A549 (cell line): ENCODE measurements at regions not wholly inside any gene's neighbourhood (a gene's known extent, or its start where the extent isn't known, plus 50 kb on each side); places are given as distances from the start of the nearest gene placed in this dataset.

ENCODE experiments used
- ATAC-seq, 2 experiments: fragments of 200-7000 bp in 1 of 2; fragments of >200 bp in 1 of 2; cut with Nextera tagmentation in 1 of 2; cut with Tn5 transposase in 1 of 2; 3 replicates each; pipeline versions ENCODE4 v1.8.0 to v1.9.1; 2018 to 2020; ENCODE audit warnings: mild to moderate bottlenecking in 1 of 2, moderate library complexity in 1 of 2
- CTCF ChIA-PET: fragments of 300-600 bp; sonication (Branson Sonifier 250); formaldehyde crosslinking; extraction: SDS; loops from one replicate; lab custom pipeline; 2021; ENCODE audit warnings: antibody characterized with exemption, inconsistent platforms; lab: Yijun Ruan, JAX
- POLR2A ChIA-PET: fragments of 350-600 bp; formaldehyde crosslinking; extraction: SDS; loops from one replicate; lab custom pipeline; 2021; ENCODE audit warnings: antibody characterized with exemption, inconsistent platforms; lab: Yijun Ruan, JAX
- DNase-seq, 2 experiments: peaks; one replicate each; pipeline versions ENCODE4 v3.0.0 to v3.0.0-alpha.2; 2011 to 2016; ENCODE audit warnings: low read depth in 1 of 2, low spot score in 1 of 2
- FAIRE-seq: peaks from 2 replicates; lab custom pipeline; 2011; peaks lifted over from hg19 to GRCh38; lab: Jason Lieb, UNC
- H3K27ac ChIP-seq, 2 experiments: fragments of >200 bp; sonication (Bioruptor Twin); formaldehyde crosslinking; 3 replicates each; pipeline ENCODE4 v1.5.1; 2016 to 2017
- H3K4me1 ChIP-seq: fragments of >200 bp; sonication (Bioruptor Twin); formaldehyde crosslinking; 3 replicates; pipeline ENCODE4 v1.6.1; 2016
- H3K4me2 ChIP-seq: fragments of >200 bp; sonication (Bioruptor Twin); formaldehyde crosslinking; 3 replicates; pipeline ENCODE4 v1.6.1; 2016
- H3K4me3 ChIP-seq: fragments of >200 bp; sonication (Bioruptor Twin); formaldehyde crosslinking; 3 replicates; pipeline ENCODE4 v1.5.1; 2016
- H3K9me3 ChIP-seq: fragments of >200 bp; sonication (Bioruptor Twin); formaldehyde crosslinking; 3 replicates; pipeline ENCODE4 v1.6.1; 2016
- BCL3 ChIP-seq: fragments of >200 bp; sonication (Bioruptor Twin); formaldehyde crosslinking; IDR thresholded peaks from 3 replicates; pipeline ENCODE4 v1.6.1; 2016
- BHLHE40 ChIP-seq: IDR thresholded peaks from 2 replicates; pipeline ENCODE4 v1.6.1; 2012; ENCODE audit warnings: low read depth, low read length, inconsistent platforms
- CBX2 ChIP-seq: fragments of 200-600 bp; sonication (generic); IDR thresholded peaks from 2 replicates; pipeline ENCODE4 v1.6.1; 2016; ENCODE audit warnings: low read depth, mild to moderate bottlenecking, borderline replicate concordance
- CHD2 ChIP-seq: fragments of 150-350 bp; IDR thresholded peaks from 2 replicates; pipeline ENCODE4 v1.6.1; 2014; ENCODE audit warnings: low read length; ENCODE audit not compliant: partially characterized antibody
- CHD4 ChIP-seq: fragments of 200-600 bp; sonication (generic); IDR thresholded peaks from 2 replicates; pipeline ENCODE4 v1.6.1; 2016; ENCODE audit warnings: antibody characterized with exemption, mild to moderate bottlenecking, borderline replicate concordance
- EHMT2 ChIP-seq: fragments of 200-600 bp; sonication (generic); IDR thresholded peaks from 2 replicates; pipeline ENCODE4 v1.6.1; 2016; ENCODE audit warnings: antibody characterized with exemption, low read depth, mild to moderate bottlenecking, moderate library complexity
- EP300 ChIP-seq, 2 experiments: fragments of >200 bp; sonication (Bioruptor Twin); formaldehyde crosslinking; IDR thresholded peaks; 2 replicates in 1 of 2; 3 replicates in 1 of 2; pipeline ENCODE4 v1.6.1; 2016 to 2017
- ESRRA ChIP-seq: fragments of 150-350 bp; IDR thresholded peaks from 2 replicates; pipeline ENCODE4 v1.6.1; 2014; ENCODE audit warnings: mild to moderate bottlenecking, low read length, borderline replicate concordance
- FOSB ChIP-seq: fragments of 250-450 bp; sonication (Bioruptor Pico); IDR thresholded peaks from 2 replicates; pipeline ENCODE4 v1.5.0; 2020; ENCODE audit warnings: mild to moderate bottlenecking, moderate library complexity
- FOSL2 ChIP-seq, 2 experiments: fragments of 450-650 bp in 1 of 2; fragments of >200 bp in 1 of 2; sonication (Bioruptor Twin) in 1 of 2; formaldehyde crosslinking; IDR thresholded peaks; 2 replicates each; pipeline versions ENCODE4 v1.5.0 to v1.6.1; 2016 to 2020; ENCODE audit warnings: mild to moderate bottlenecking in 1 of 2, moderate library complexity in 1 of 2
- GATA3 ChIP-seq: IDR thresholded peaks from 2 replicates; pipeline ENCODE4 v1.6.1; 2012; ENCODE audit warnings: borderline replicate concordance
- HDAC2 ChIP-seq: fragments of 200-600 bp; sonication (generic); IDR thresholded peaks from 2 replicates; pipeline ENCODE4 v1.6.1; 2016
- HEYL ChIP-seq: fragments of 250-450 bp; sonication (Bioruptor Pico); IDR thresholded peaks from 2 replicates; pipeline ENCODE4 v1.8.0; 2021; ENCODE audit warnings: mild to moderate bottlenecking, moderate library complexity
- HMGXB4 ChIP-seq: fragments of 250-450 bp; sonication (Bioruptor Pico); IDR thresholded peaks from 2 replicates; pipeline ENCODE4 v1.5.0; 2021; ENCODE audit warnings: mild to moderate bottlenecking, moderate library complexity, borderline replicate concordance
- KDM1A ChIP-seq: fragments of 200-600 bp; sonication (generic); IDR thresholded peaks from 2 replicates; pipeline ENCODE4 v1.6.1; 2016; ENCODE audit warnings: low read depth, mild to moderate bottlenecking
- MAFK ChIP-seq: fragments of 450-650 bp; IDR thresholded peaks from 2 replicates; pipeline ENCODE4 v1.6.1; 2014; ENCODE audit not compliant: partially characterized antibody
- MAZ ChIP-seq: fragments of 150-350 bp; IDR thresholded peaks from 2 replicates; pipeline ENCODE4 v1.6.1; 2014; ENCODE audit warnings: antibody characterized with exemption, low read depth, low read length, borderline replicate concordance
- NPAS2 ChIP-seq: fragments of 250-450 bp; sonication (Bioruptor Pico); IDR thresholded peaks from 2 replicates; pipeline ENCODE4 v1.8.0; 2022; ENCODE audit warnings: mild to moderate bottlenecking, moderate library complexity, borderline replicate concordance
- PHF8 ChIP-seq: fragments of 200-600 bp; sonication (generic); IDR thresholded peaks from 2 replicates; pipeline ENCODE4 v1.6.1; 2016; ENCODE audit warnings: low read depth, mild to moderate bottlenecking, antibody characterized with exemption, moderate library complexity, borderline replicate concordance
- POLR2A ChIP-seq: IDR thresholded peaks from 2 replicates; pipeline ENCODE4 v1.6.1; 2012; ENCODE audit warnings: mild to moderate bottlenecking, low read length
- RFX5 ChIP-seq: fragments of 450-650 bp; IDR thresholded peaks from 2 replicates; pipeline ENCODE4 v1.7.1; 2014; ENCODE audit warnings: antibody characterized with exemption, mild to moderate bottlenecking, moderate library complexity
- SREBF2 ChIP-seq: fragments of 450-650 bp; IDR thresholded peaks from 2 replicates; pipeline ENCODE4 v1.6.1; 2014; ENCODE audit warnings: mild to moderate bottlenecking, moderate library complexity
- TFCP2L1 ChIP-seq: fragments of 250-450 bp; sonication (Bioruptor Pico); IDR thresholded peaks from 2 replicates; pipeline ENCODE4 v1.5.0; 2021; ENCODE audit warnings: mild to moderate bottlenecking
- TP53 ChIP-seq: fragments of 250-450 bp; sonication (Bioruptor Pico); IDR thresholded peaks from 2 replicates; pipeline ENCODE4 v1.5.0; 2021; ENCODE audit warnings: mild to moderate bottlenecking, moderate library complexity
- ZC3H11A ChIP-seq: fragments of 450-650 bp; IDR thresholded peaks from 2 replicates; pipeline ENCODE4 v1.6.1; 2014; ENCODE audit warnings: antibody characterized with exemption, mild to moderate bottlenecking
- ZFP36 ChIP-seq: fragments of 450-650 bp; IDR thresholded peaks from 2 replicates; pipeline ENCODE4 v1.6.1; 2014; ENCODE audit warnings: borderline replicate concordance; ENCODE audit not compliant: partially characterized antibody
- ZSCAN20 ChIP-seq: fragments of 250-450 bp; sonication (Bioruptor Pico); IDR thresholded peaks from 2 replicates; pipeline ENCODE4 v1.8.0; 2022; ENCODE audit warnings: mild to moderate bottlenecking, moderate library complexity
- WGBS: methylation state at CpG from one replicate; pipeline ENCODE4 v1.1.6; 2017; ENCODE audit errors: missing lambda C conversion rate; 5-methylcytosine and 5-hydroxymethylcytosine counted together
- TF ChIP-seq, protein P1 (sequence below): fragments of 250-450 bp; sonication (Bioruptor Pico); IDR thresholded peaks from 2 replicates; pipeline ENCODE4 v1.5.0; 2020; ENCODE audit warnings: low read depth, mild to moderate bottlenecking, moderate library complexity
- TF ChIP-seq, protein P2 (sequence below): IDR thresholded peaks from 2 replicates; pipeline ENCODE4 v1.6.1; 2012
- TF ChIP-seq, protein P3 (sequence below): fragments of 150-350 bp; IDR thresholded peaks from 2 replicates; pipeline ENCODE4 v1.6.1; 2014; ENCODE audit warnings: low read depth, mild to moderate bottlenecking, low read length
- TF ChIP-seq, protein P4 (sequence below): IDR thresholded peaks from 2 replicates; pipeline ENCODE4 v1.6.1; 2012

- WGBS, result 65% methylated on average over 9 of the region's 9 CpGs
- Histone ChIP-seq H3K27ac (no peak overlapping the region), H3K4me2 (no peak overlapping the region), H3K4me1 (peaks cover 4% of the 10 kb centered on the region; the same call in 1 of the 3 replicates), H3K4me3 (no peak overlapping the region), H3K9me3 (no peaks in the 10 kb centered on the region)
- no peak for FAIRE-seq
- ATAC-seq, result no peak
- no peak for TF ChIP-seq ZFP36
- no peak for TF ChIP-seq HMGXB4 (CRISPR knock-in tag)
- no peak for TF ChIP-seq CHD4
- no peak for TF ChIP-seq MAZ
- TF ChIP-seq, protein P1, sequence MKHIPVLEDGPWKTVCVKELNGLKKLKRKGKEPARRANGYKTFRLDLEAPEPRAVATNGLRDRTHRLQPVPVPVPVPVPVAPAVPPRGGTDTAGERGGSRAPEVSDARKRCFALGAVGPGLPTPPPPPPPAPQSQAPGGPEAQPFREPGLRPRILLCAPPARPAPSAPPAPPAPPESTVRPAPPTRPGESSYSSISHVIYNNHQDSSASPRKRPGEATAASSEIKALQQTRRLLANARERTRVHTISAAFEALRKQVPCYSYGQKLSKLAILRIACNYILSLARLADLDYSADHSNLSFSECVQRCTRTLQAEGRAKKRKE (CRISPR knock-in tag), result no peak
- TF ChIP-seq TFCP2L1, result no peak
- TF ChIP-seq SREBF2, result no peak
- TF ChIP-seq HEYL (CRISPR knock-in tag), result no peak
- no peak for TF ChIP-seq ZSCAN20 (CRISPR knock-in tag)
- no peak for TF ChIP-seq EHMT2
- TF ChIP-seq MAFK, result no peak
- TF ChIP-seq PHF8, result no peak
- TF ChIP-seq NPAS2 (CRISPR knock-in tag), result no peak
- TF ChIP-seq, protein P2, sequence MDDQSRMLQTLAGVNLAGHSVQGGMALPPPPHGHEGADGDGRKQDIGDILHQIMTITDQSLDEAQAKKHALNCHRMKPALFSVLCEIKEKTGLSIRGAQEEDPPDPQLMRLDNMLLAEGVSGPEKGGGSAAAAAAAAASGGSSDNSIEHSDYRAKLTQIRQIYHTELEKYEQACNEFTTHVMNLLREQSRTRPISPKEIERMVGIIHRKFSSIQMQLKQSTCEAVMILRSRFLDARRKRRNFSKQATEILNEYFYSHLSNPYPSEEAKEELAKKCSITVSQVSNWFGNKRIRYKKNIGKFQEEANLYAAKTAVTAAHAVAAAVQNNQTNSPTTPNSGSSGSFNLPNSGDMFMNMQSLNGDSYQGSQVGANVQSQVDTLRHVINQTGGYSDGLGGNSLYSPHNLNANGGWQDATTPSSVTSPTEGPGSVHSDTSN, result no peak
- no peak for TF ChIP-seq GATA3
- TF ChIP-seq FOSB, result no peak
- TF ChIP-seq BCL3, result no peak
- no peak for TF ChIP-seq ZC3H11A
- no peak for TF ChIP-seq ESRRA
- TF ChIP-seq EP300 (IDR thresholded peaks at IDR 0.05), result no peak
- POLR2A ChIA-PET, result interaction anchor here (0.8 to 1.0 kb wide), 2 partner anchors 141 to 146 kb away, joined by 3 read pairs; no protein-coding TSS in a partner anchor
- no peak for DNase-seq
- CTCF ChIA-PET, result no interaction called here
Measured at GRCh38 chr14:101334656-101335055, 226.6 kb upstream of the DIO3 start.

DNA sequence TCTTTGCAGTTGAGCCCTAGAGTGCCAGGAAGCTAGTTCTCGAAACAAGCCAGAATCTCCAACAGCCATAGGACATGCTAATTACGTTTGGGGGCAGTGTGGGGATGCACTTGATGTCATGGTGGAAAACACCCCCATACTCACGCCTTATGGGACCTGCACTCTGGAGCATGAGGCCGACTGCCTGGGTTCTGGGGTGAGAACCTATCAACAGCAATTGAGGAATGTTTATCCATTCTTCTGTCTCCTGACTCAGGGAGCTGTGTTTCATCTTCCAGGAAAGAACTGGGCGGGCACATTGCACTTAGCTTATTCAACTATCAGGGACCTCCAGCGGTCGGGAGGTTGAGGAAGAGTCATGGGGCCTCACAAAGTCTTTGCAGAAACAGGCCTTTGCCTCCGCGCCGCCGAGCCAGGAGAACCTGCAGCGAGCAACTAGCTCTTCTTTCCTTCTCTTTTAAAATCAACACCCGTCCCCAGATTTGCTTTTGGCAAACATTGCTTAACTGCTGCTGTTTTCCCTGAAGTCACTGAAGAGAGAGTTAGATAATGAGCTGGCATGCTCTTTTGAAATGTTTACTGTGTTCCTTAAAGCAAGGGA is 226.1 kb upstream of the DIO3 start:
- WGBS, result 68% methylated on average over 13 of the region's 13 CpGs
- ChIA-PET CTCF (no interaction called here), POLR2A (interaction anchor here (0.8 to 1.0 kb wide), 2 partner anchors 141 to 146 kb away, joined by 3 read pairs; no protein-coding TSS in a partner anchor)
- FAIRE-seq, result no peak
- peaks cover 4% of the 10 kb centered on the region; the same call in 1 of the 3 replicates for H3K4me1 ChIP-seq
- no peak for ATAC-seq
- no peak overlapping the region for H3K4me2 ChIP-seq
- no peak overlapping the region for H3K4me3 ChIP-seq
- H3K9me3 ChIP-seq, result no peaks in the 10 kb centered on the region
- H3K27ac ChIP-seq, result no peak overlapping the region
- no peak for TF ChIP-seq CBX2
- TF ChIP-seq TP53, result no peak
- TF ChIP-seq, protein P2, result no peak
- no peak for TF ChIP-seq KDM1A
- no peak for TF ChIP-seq POLR2A
- TF ChIP-seq HDAC2, result no peak
- TF ChIP-seq BHLHE40, result no peak
- no peak for TF ChIP-seq TFCP2L1
- no peak for TF ChIP-seq RFX5
- TF ChIP-seq, protein P3, sequence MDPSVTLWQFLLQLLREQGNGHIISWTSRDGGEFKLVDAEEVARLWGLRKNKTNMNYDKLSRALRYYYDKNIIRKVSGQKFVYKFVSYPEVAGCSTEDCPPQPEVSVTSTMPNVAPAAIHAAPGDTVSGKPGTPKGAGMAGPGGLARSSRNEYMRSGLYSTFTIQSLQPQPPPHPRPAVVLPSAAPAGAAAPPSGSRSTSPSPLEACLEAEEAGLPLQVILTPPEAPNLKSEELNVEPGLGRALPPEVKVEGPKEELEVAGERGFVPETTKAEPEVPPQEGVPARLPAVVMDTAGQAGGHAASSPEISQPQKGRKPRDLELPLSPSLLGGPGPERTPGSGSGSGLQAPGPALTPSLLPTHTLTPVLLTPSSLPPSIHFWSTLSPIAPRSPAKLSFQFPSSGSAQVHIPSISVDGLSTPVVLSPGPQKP, result no peak
- TF ChIP-seq CHD2, result no peak
- TF ChIP-seq FOSL2 (IDR thresholded peaks at IDR 0.05), result no peak
- TF ChIP-seq FOSL2 (CRISPR knock-in tag; IDR thresholded peaks at IDR 0.05), result no peak
- no peak for TF ChIP-seq ZC3H11A
- TF ChIP-seq, protein P4, sequence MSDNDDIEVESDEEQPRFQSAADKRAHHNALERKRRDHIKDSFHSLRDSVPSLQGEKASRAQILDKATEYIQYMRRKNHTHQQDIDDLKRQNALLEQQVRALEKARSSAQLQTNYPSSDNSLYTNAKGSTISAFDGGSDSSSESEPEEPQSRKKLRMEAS, result no peak
- TF ChIP-seq, all 56 proteins: peak for 0
- no peak for DNase-seq
